IPS-18c (cell line): ENCODE measurements at regions not wholly inside any gene's neighbourhood (a gene's known extent, or its start where the extent isn't known, plus 50 kb on each side); places are given as distances from the start of the nearest gene placed in this dataset.

Experiments used
- H3K4me3 ChIP-seq: 2 replicates; pipeline ENCODE4 v1.7.0; 2013; ENCODE audit warnings: low read depth, mild to moderate bottlenecking, low read length, moderate library complexity; ENCODE audit not compliant: insufficient read depth
- H3K9me3 ChIP-seq: one replicate; pipeline ENCODE4 v1.6.1; 2013; ENCODE audit warnings: mild to moderate bottlenecking, low read length, moderate library complexity; ENCODE audit not compliant: control insufficient read depth, insufficient read depth

- no peaks in the 10 kb centered on the region for H3K9me3 ChIP-seq
- H3K4me3 ChIP-seq: no peak overlapping the region
Observed at GRCh38 chr18:41771973-41772372, 183.1 kb upstream of the PIK3C3 start.

- Histone ChIP-seq H3K9me3 (no peaks in the 10 kb centered on the region), H3K4me3 (no peak overlapping the region)
Observed at GRCh38 chr18:41769265-41769664, 185.8 kb upstream of the PIK3C3 start.

GRCh38 chr18:41768467-41768866, 186.6 kb upstream of the PIK3C3 start:
- H3K4me3 ChIP-seq: no peak overlapping the region
- H3K9me3 ChIP-seq: no peaks in the 10 kb centered on the region

GRCh38 chr18:41767960-41768359, 187.1 kb upstream of the PIK3C3 start:
- Histone ChIP-seq H3K9me3 (no peaks in the 10 kb centered on the region), H3K4me3 (no peak overlapping the region)

GRCh38 chr18:41765460-41765859, 189.6 kb upstream of the PIK3C3 start:
- no peaks in the 10 kb centered on the region for H3K9me3 ChIP-seq
- no peak overlapping the region for H3K4me3 ChIP-seq

- Histone ChIP-seq H3K9me3 (no peaks in the 10 kb centered on the region), H3K4me3 (no peak overlapping the region)
Observed at GRCh38 chr18:41763361-41763760, 191.7 kb upstream of the PIK3C3 start.

- Histone ChIP-seq H3K4me3 (no peak overlapping the region), H3K9me3 (no peaks in the 10 kb centered on the region)
Observed at GRCh38 chr18:41761333-41762018, 193.6 kb upstream of the PIK3C3 start.

- Histone ChIP-seq H3K9me3 (no peaks in the 10 kb centered on the region), H3K4me3 (no peak overlapping the region)
Observed at GRCh38 chr18:41758534-41758933, 196.5 kb upstream of the PIK3C3 start.

- Histone ChIP-seq H3K9me3 (no peaks in the 10 kb centered on the region), H3K4me3 (no peak overlapping the region)
Observed at GRCh38 chr18:41756141-41756540, 198.9 kb upstream of the PIK3C3 start.

GRCh38 chr18:41754332-41754731, 200.7 kb upstream of the PIK3C3 start:
- Histone ChIP-seq H3K9me3 (no peaks in the 10 kb centered on the region), H3K4me3 (no peak overlapping the region)

- no peaks in the 10 kb centered on the region for H3K9me3 ChIP-seq
Observed at GRCh38 chr18:41753826-41754225, 201.2 kb upstream of the PIK3C3 start.

GRCh38 chr18:41752826-41753225, 202.2 kb upstream of the PIK3C3 start:
- Histone ChIP-seq H3K4me3 (no peak overlapping the region), H3K9me3 (no peaks in the 10 kb centered on the region)

More at GRCh38 chr18:41753826-41754225, 201.2 kb upstream of the PIK3C3 start:
- no peak overlapping the region for H3K4me3 ChIP-seq

- Histone ChIP-seq H3K9me3 (no peaks in the 10 kb centered on the region), H3K4me3 (no peak overlapping the region)
Observed at GRCh38 chr18:41751652-41752051, 203.4 kb upstream of the PIK3C3 start.

- H3K4me3 ChIP-seq: no peak overlapping the region
- no peaks in the 10 kb centered on the region for H3K9me3 ChIP-seq
Observed at GRCh38 chr18:41751161-41751560, 203.9 kb upstream of the PIK3C3 start.

GRCh38 chr18:41747723-41748242, 207.3 kb upstream of the PIK3C3 start:
- Histone ChIP-seq H3K4me3 (no peak overlapping the region), H3K9me3 (no peaks in the 10 kb centered on the region)

- Histone ChIP-seq H3K4me3 (no peak overlapping the region), H3K9me3 (no peaks in the 10 kb centered on the region)
Observed at GRCh38 chr18:41745166-41746049, 209.6 kb upstream of the PIK3C3 start.

- no peak overlapping the region for H3K4me3 ChIP-seq
- H3K9me3 ChIP-seq: no peaks in the 10 kb centered on the region
Observed at GRCh38 chr18:41744421-41745030, 210.5 kb upstream of the PIK3C3 start.

- Histone ChIP-seq H3K4me3 (no peak overlapping the region), H3K9me3 (no peaks in the 10 kb centered on the region)
Observed at GRCh38 chr18:41737218-41737617, 217.8 kb upstream of the PIK3C3 start.
